Hepatocyte (in vitro differentiated cells): ENCODE measurements at regions not wholly inside any gene's neighbourhood (a gene's known extent, or its start where the extent isn't known, plus 50 kb on each side); places are given as distances from the start of the nearest gene placed in this dataset.

Source experiments
- DNase-seq: peaks from one replicate; pipeline ENCODE4 v3.0.0-alpha.2; 2016; ENCODE audit warnings: low spot score
- H2AFZ ChIP-seq: fragments of 200-600 bp; sonication (generic); 2 replicates; pipeline ENCODE4 v1.6.0; 2016; ENCODE audit warnings: antibody characterized with exemption, mild to moderate bottlenecking
- H3K27ac ChIP-seq: fragments of 200-600 bp; sonication (generic); 2 replicates; pipeline ENCODE4 v1.5.1; 2016; ENCODE audit warnings: mild to moderate bottlenecking
- H3K27me3 ChIP-seq: fragments of 200-600 bp; sonication (generic); 2 replicates; pipeline ENCODE4 v1.6.1; 2016
- H3K36me3 ChIP-seq: fragments of 200-600 bp; sonication (generic); replicated peaks from 2 replicates; pipeline ENCODE4 v1.5.1; 2016; ENCODE audit warnings: low read depth; ENCODE audit not compliant: insufficient read depth
- H3K4me1 ChIP-seq: fragments of 200-600 bp; sonication (generic); 2 replicates; pipeline ENCODE4 v1.5.1; 2016; ENCODE audit warnings: mild to moderate bottlenecking, moderate library complexity; ENCODE audit not compliant: insufficient read depth
- H3K4me2 ChIP-seq: fragments of 200-600 bp; sonication (generic); 2 replicates; pipeline ENCODE4 v1.6.0; 2016
- H3K4me3 ChIP-seq: fragments of 200-600 bp; sonication (generic); 2 replicates; pipeline ENCODE4 v1.5.1; 2016; ENCODE audit warnings: mild to moderate bottlenecking
- H3K79me2 ChIP-seq: fragments of 200-600 bp; sonication (generic); 2 replicates; pipeline ENCODE4 v1.6.0; 2017; ENCODE audit warnings: mild to moderate bottlenecking
- H3K9me2 ChIP-seq: fragments of 200-600 bp; sonication (generic); replicated peaks from 2 replicates; pipeline ENCODE4 v1.6.0; 2017; ENCODE audit warnings: mild to moderate bottlenecking; ENCODE audit not compliant: insufficient read depth
- H3K9me3 ChIP-seq: fragments of 200-600 bp; sonication (generic); 2 replicates; pipeline ENCODE4 v1.5.1; 2016; ENCODE audit warnings: low read depth, mild to moderate bottlenecking
- H4K20me1 ChIP-seq: fragments of 200-600 bp; sonication (generic); 2 replicates; pipeline ENCODE4 v1.6.0; 2016; ENCODE audit warnings: mild to moderate bottlenecking; ENCODE audit not compliant: insufficient read depth, poor library complexity, severe bottlenecking
- EZH2 ChIP-seq: fragments of 200-600 bp; sonication (generic); IDR thresholded peaks from 2 replicates; pipeline ENCODE4 v1.6.1; 2016; ENCODE audit warnings: antibody characterized with exemption, mild to moderate bottlenecking, borderline replicate concordance
- EZH2phosphoT487 ChIP-seq: fragments of 200-600 bp; sonication (generic); IDR thresholded peaks from one replicate; pipeline ENCODE4 v1.6.1; 2018; ENCODE audit warnings: antibody characterized with exemption, mild to moderate bottlenecking, low read depth, moderate library complexity; ENCODE audit not compliant: unreplicated experiment, severe bottlenecking
- WGBS: methylation state at CpG from one replicate; pipeline ENCODE4 v1.1.6; 2016; ENCODE audit warnings: low lambda C conversion rate; ENCODE audit errors: missing lambda C conversion rate; 5-methylcytosine and 5-hydroxymethylcytosine counted together
- TF ChIP-seq, protein P1 (sequence below): fragments of 200-600 bp; sonication (generic); IDR thresholded peaks from 2 replicates; pipeline ENCODE4 v1.5.1; 2016; ENCODE audit warnings: antibody characterized with exemption, mild to moderate bottlenecking; ENCODE audit not compliant: poor library complexity

- H3K79me2 ChIP-seq: no peaks in the 10 kb centered on the region
- no peak overlapping the region for H3K27ac ChIP-seq
- H2AFZ ChIP-seq: no peak overlapping the region
- no peak overlapping the region for H3K4me2 ChIP-seq
- no peaks in the 10 kb centered on the region for H4K20me1 ChIP-seq
- 69% methylated on average over 1 of the region's 1 CpG for WGBS
- no peaks in the 10 kb centered on the region for H3K4me1 ChIP-seq
- no peaks in the 10 kb centered on the region for H3K9me2 ChIP-seq
- no peaks in the 10 kb centered on the region for H3K36me3 ChIP-seq
- no peak for DNase-seq
- no peak overlapping the region for H3K4me3 ChIP-seq
- H3K27me3 ChIP-seq: no peaks in the 10 kb centered on the region
- no peaks in the 10 kb centered on the region for H3K9me3 ChIP-seq
- TF ChIP-seq EZH2phosphoT487: no peak
- TF ChIP-seq EZH2: no peak
- TF ChIP-seq, protein P1, sequence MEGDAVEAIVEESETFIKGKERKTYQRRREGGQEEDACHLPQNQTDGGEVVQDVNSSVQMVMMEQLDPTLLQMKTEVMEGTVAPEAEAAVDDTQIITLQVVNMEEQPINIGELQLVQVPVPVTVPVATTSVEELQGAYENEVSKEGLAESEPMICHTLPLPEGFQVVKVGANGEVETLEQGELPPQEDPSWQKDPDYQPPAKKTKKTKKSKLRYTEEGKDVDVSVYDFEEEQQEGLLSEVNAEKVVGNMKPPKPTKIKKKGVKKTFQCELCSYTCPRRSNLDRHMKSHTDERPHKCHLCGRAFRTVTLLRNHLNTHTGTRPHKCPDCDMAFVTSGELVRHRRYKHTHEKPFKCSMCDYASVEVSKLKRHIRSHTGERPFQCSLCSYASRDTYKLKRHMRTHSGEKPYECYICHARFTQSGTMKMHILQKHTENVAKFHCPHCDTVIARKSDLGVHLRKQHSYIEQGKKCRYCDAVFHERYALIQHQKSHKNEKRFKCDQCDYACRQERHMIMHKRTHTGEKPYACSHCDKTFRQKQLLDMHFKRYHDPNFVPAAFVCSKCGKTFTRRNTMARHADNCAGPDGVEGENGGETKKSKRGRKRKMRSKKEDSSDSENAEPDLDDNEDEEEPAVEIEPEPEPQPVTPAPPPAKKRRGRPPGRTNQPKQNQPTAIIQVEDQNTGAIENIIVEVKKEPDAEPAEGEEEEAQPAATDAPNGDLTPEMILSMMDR: no peak
Observed at GRCh38 chr5:120256376-120256775, 207.7 kb upstream of the PRR16 start.

GRCh38 chr5:120257358-120257971 is 206.6 kb upstream of the PRR16 start:
- 94% methylated on average over 3 of the region's 3 CpGs for WGBS
- DNase-seq: no peak
- Histone ChIP-seq H3K4me1 (no peaks in the 10 kb centered on the region), H3K27ac (no peak overlapping the region), H3K79me2 (no peaks in the 10 kb centered on the region), H3K9me2 (no peaks in the 10 kb centered on the region), H3K36me3 (no peaks in the 10 kb centered on the region), H2AFZ (no peak overlapping the region), H3K27me3 (no peaks in the 10 kb centered on the region), H3K4me2 (no peak overlapping the region), H4K20me1 (no peaks in the 10 kb centered on the region), H3K9me3 (no peaks in the 10 kb centered on the region), H3K4me3 (no peak overlapping the region)
- TF ChIP-seq EZH2phosphoT487 (no peak), EZH2 (no peak)
- TF ChIP-seq, protein P1: no peak

DNA sequence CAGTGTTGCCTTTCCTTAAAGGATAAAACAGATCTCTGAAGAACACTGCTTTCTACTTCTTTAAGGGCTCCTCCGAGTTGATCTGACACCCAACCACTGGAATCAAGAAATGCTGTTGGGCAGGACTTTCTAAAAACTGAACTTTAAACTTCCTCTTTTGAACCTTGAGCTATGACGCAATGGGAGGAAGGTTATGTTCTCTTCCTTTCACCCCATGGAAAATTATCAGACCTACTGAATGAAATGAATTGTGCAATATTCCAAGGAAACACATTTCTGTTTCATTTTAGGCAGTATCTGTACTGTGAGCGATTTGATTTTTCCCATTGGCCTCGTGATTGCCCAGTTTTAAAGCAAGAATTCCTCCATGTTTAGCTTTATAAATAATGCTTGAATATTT is 206.0 kb upstream of the PRR16 start:
- Histone ChIP-seq H4K20me1 (no peaks in the 10 kb centered on the region), H3K36me3 (no peaks in the 10 kb centered on the region), H3K27me3 (no peaks in the 10 kb centered on the region), H3K9me2 (no peaks in the 10 kb centered on the region), H3K4me3 (no peak overlapping the region), H3K4me1 (no peaks in the 10 kb centered on the region), H3K9me3 (no peaks in the 10 kb centered on the region), H2AFZ (no peak overlapping the region), H3K27ac (no peak overlapping the region), H3K4me2 (no peak overlapping the region), H3K79me2 (no peaks in the 10 kb centered on the region)
- no peak for DNase-seq
- TF ChIP-seq EZH2phosphoT487 (no peak), EZH2 (no peak)
- TF ChIP-seq, protein P1: no peak
- WGBS: 88% methylated on average over 4 of the region's 4 CpGs
